Erythroblast (primary cell): ENCODE measurements at regions not wholly inside any gene's neighbourhood (a gene's known extent, or its start where the extent isn't known, plus 50 kb on each side); places are given as distances from the start of the nearest gene placed in this dataset.

Experiments used
- DNase-seq, 2 experiments: peaks; one replicate each; lab custom pipeline; 2025; lab: John Stamatoyannopoulos, UW
- GATA1 ChIP-seq: IDR thresholded peaks from 2 replicates; pipeline ENCODE4 v1.6.1; 2011; ENCODE audit warnings: low read depth, mild to moderate bottlenecking, control low read depth, low read length, moderate library complexity
- POLR2A ChIP-seq: IDR thresholded peaks from 2 replicates; pipeline ENCODE4 v1.6.1; 2011; ENCODE audit warnings: mild to moderate bottlenecking, low read length

- no peak for DNase-seq
- no peak for TF ChIP-seq GATA1
Measured at GRCh38 chr7:114755856-114756255, 166.0 kb upstream of the MDFIC start.

- no peak for TF ChIP-seq POLR2A
- TF ChIP-seq GATA1 = no peak
- no peak for DNase-seq
Measured at GRCh38 chr7:114758661-114759227, 163.2 kb upstream of the MDFIC start.

- TF ChIP-seq GATA1 = no peak
- TF ChIP-seq POLR2A = no peak
- DNase-seq = no peak
Measured at GRCh38 chr7:114759347-114760062, 162.4 kb upstream of the MDFIC start.

- DNase-seq = no peak
- TF ChIP-seq GATA1 = no peak
- no peak for TF ChIP-seq POLR2A
Measured at GRCh38 chr7:114760477-114760876, 161.4 kb upstream of the MDFIC start.

- DNase-seq = no peak
- TF ChIP-seq POLR2A (no peak), GATA1 (no peak)
Measured at GRCh38 chr7:114761973-114762372, 159.9 kb upstream of the MDFIC start.

GRCh38 chr7:114765331-114766040 is 156.4 kb upstream of the MDFIC start:
- TF ChIP-seq POLR2A = no peak
- no peak for DNase-seq

- no peak for TF ChIP-seq GATA1
- TF ChIP-seq POLR2A = no peak
Measured at GRCh38 chr7:114766041-114766356, 155.9 kb upstream of the MDFIC start.

GRCh38 chr7:114777288-114777687 is 144.6 kb upstream of the MDFIC start:
- TF ChIP-seq POLR2A = no peak
- no peak for TF ChIP-seq GATA1
- no peak for DNase-seq

More at GRCh38 chr7:114766041-114766356, 155.9 kb upstream of the MDFIC start:
- no peak for DNase-seq

- DNase-seq = no peak
- TF ChIP-seq GATA1 = no peak
- TF ChIP-seq POLR2A = no peak
Measured at GRCh38 chr7:114783508-114783907, 138.4 kb upstream of the MDFIC start.

- TF ChIP-seq POLR2A (no peak), GATA1 (no peak)
- no peak for DNase-seq
Measured at GRCh38 chr7:114784177-114784576, 137.7 kb upstream of the MDFIC start.

- no peak for TF ChIP-seq GATA1
- no peak for TF ChIP-seq POLR2A
- DNase-seq = no peak
Measured at GRCh38 chr7:114784746-114785145, 137.1 kb upstream of the MDFIC start.

- no peak for DNase-seq
- TF ChIP-seq POLR2A = no peak
- TF ChIP-seq GATA1 = no peak
Measured at GRCh38 chr7:114785496-114785895, 136.4 kb upstream of the MDFIC start.

- no peak for DNase-seq
- no peak for TF ChIP-seq GATA1
- TF ChIP-seq POLR2A = no peak
Measured at GRCh38 chr7:114786455-114786854, 135.4 kb upstream of the MDFIC start.

GRCh38 chr7:114787556-114787955 is 134.3 kb upstream of the MDFIC start:
- TF ChIP-seq POLR2A (no peak), GATA1 (no peak)
- DNase-seq = no peak
